OCI-LY1 (cell line): ENCODE measurements at regions not wholly inside any gene's neighbourhood (a gene's known extent, or its start where the extent isn't known, plus 50 kb on each side); places are given as distances from the start of the nearest gene placed in this dataset.

Experiments used
- H2AFZ ChIP-seq: fragments of 200-600 bp; sonication (generic), shearing (Covaris generic); 2 replicates; pipeline ENCODE4 v1.6.0; 2014; ENCODE audit warnings: antibody characterized with exemption, mild to moderate bottlenecking, low read length
- H3F3A ChIP-seq: fragments of 200-600 bp; sonication (generic), shearing (Covaris generic); 2 replicates; pipeline ENCODE4 v1.6.0; 2014; ENCODE audit warnings: mild to moderate bottlenecking, antibody characterized with exemption, low read length, moderate library complexity; ENCODE audit not compliant: insufficient read depth
- H3K27ac ChIP-seq: fragments of 200-600 bp; sonication (generic); 2 replicates; pipeline ENCODE4 v1.5.1; 2014; ENCODE audit warnings: low read length, mixed run types, mild to moderate bottlenecking, low read depth; ENCODE audit not compliant: poor library complexity, severe bottlenecking
- H3K27me3 ChIP-seq: fragments of 200-600 bp; sonication (generic); 2 replicates; pipeline ENCODE4 v1.6.0; 2014; ENCODE audit warnings: antibody characterized with exemption, mild to moderate bottlenecking, low read length, moderate library complexity; ENCODE audit not compliant: insufficient read depth
- H3K36me3 ChIP-seq: fragments of 200-600 bp; sonication (generic); 2 replicates; pipeline ENCODE4 v1.6.1; 2014; ENCODE audit warnings: mild to moderate bottlenecking, antibody characterized with exemption, low read length, moderate library complexity, mixed read lengths; ENCODE audit not compliant: insufficient read depth
- H3K4me1 ChIP-seq: fragments of 200-600 bp; sonication (generic); 2 replicates; pipeline ENCODE4 v1.5.1; 2014; ENCODE audit warnings: mild to moderate bottlenecking, low read length, moderate library complexity; ENCODE audit not compliant: insufficient read depth, severe bottlenecking
- H3K4me2 ChIP-seq: fragments of 200-600 bp; sonication (generic), shearing (Covaris generic); 2 replicates; pipeline ENCODE4 v1.6.1; 2014; ENCODE audit warnings: low read length
- H3K4me3 ChIP-seq: fragments of 200-600 bp; sonication (generic); 2 replicates; pipeline ENCODE4 v1.5.1; 2014; ENCODE audit warnings: low read length, low read depth, mild to moderate bottlenecking, mixed read lengths; ENCODE audit not compliant: poor library complexity, severe bottlenecking
- H3K79me2 ChIP-seq: fragments of 200-600 bp; shearing (Covaris generic); 2 replicates; pipeline ENCODE4 v1.6.1; 2016; ENCODE audit warnings: mixed run types, low read length, mixed read lengths; ENCODE audit not compliant: insufficient read depth
- H3K9ac ChIP-seq: fragments of 200-600 bp; sonication (generic), shearing (Covaris generic); 2 replicates; pipeline ENCODE4 v1.6.1; 2014; ENCODE audit warnings: mild to moderate bottlenecking, low read length, mixed read lengths
- H3K9me2 ChIP-seq: fragments of 200-600 bp; sonication (generic), shearing (Covaris generic); 2 replicates; pipeline ENCODE4 v1.6.1; 2014; ENCODE audit warnings: low read depth, mild to moderate bottlenecking, low read length, mixed read lengths
- H3K9me3 ChIP-seq: fragments of 200-600 bp; shearing (Covaris generic); 2 replicates; pipeline ENCODE4 v1.6.1; 2014; ENCODE audit warnings: low read length, mixed read lengths
- H4K20me1 ChIP-seq: fragments of 200-600 bp; sonication (generic), shearing (Covaris generic); 2 replicates; pipeline ENCODE4 v1.6.0; 2016; ENCODE audit warnings: mild to moderate bottlenecking, low read length; ENCODE audit not compliant: insufficient read depth
- EZH2 ChIP-seq: fragments of 200-600 bp; sonication (generic), shearing (Covaris generic); IDR thresholded peaks from 2 replicates; pipeline ENCODE4 v1.8.0; 2017; ENCODE audit warnings: borderline replicate concordance, mixed run types, mild to moderate bottlenecking, antibody characterized with exemption, low read length, moderate library complexity, mixed read lengths
- TF ChIP-seq, protein P1 (sequence below): fragments of 200-600 bp; sonication (generic), shearing (Covaris generic); IDR thresholded peaks from 2 replicates; pipeline ENCODE4 v1.5.1; 2017; ENCODE audit warnings: mild to moderate bottlenecking, antibody characterized with exemption, low read length, moderate library complexity, mixed read lengths

DNA sequence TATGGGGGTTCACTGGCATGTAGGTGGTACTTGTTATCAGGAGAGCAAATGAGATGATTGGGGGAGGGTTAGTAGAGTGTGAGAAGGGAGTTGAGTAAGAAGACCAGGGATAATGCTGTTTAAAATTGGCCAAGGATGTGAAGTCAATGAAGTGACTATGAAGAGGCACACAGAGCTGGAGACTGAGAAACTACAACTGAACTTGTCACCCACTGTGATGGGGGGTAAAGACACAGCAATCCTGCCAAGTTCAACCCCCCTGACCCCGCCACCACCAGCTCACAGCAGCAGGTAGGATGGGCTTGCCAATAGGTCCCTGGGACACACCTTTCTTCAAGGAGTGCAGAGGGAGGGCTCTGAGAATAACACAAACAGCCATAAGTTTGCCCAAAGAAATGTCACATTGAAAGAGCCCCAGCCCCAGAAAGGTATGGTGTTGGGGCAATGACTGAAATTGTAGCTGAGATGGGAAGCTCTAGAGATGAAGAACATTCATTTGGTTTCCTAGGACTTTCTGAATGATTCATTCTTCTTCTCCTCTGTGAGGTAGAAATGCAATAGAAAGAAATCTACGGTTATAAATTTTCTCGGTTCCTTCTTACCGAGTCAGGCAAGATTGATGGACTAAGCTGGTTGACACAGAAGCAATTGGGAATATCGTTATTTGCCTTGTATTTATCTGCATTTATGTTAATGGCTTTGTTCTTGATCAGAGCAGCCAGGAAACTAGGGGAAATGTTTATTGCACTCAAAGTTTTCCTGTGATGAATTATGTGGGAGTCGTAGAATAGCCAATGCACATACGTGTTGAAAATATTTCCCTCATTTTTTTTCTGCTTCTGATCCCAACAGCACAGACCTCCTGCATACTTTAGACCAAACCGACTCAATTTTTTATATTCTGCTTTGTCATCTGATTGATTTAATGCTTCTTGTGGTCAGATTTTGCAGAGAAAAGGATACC is 595.2 kb upstream of the CDH11 start:
- no peaks in the 10 kb centered on the region for H3K36me3 ChIP-seq
- H3F3A ChIP-seq = no peaks in the 10 kb centered on the region
- no peak overlapping the region for H3K9ac ChIP-seq
- H3K9me2 ChIP-seq = no peaks in the 10 kb centered on the region
- no peaks in the 10 kb centered on the region for H4K20me1 ChIP-seq
- H3K4me2 ChIP-seq = no peak overlapping the region
- no peak overlapping the region for H3K4me3 ChIP-seq
- H3K27ac ChIP-seq = no peak overlapping the region
- no peaks in the 10 kb centered on the region for H3K4me1 ChIP-seq
- TF ChIP-seq, protein P1, sequence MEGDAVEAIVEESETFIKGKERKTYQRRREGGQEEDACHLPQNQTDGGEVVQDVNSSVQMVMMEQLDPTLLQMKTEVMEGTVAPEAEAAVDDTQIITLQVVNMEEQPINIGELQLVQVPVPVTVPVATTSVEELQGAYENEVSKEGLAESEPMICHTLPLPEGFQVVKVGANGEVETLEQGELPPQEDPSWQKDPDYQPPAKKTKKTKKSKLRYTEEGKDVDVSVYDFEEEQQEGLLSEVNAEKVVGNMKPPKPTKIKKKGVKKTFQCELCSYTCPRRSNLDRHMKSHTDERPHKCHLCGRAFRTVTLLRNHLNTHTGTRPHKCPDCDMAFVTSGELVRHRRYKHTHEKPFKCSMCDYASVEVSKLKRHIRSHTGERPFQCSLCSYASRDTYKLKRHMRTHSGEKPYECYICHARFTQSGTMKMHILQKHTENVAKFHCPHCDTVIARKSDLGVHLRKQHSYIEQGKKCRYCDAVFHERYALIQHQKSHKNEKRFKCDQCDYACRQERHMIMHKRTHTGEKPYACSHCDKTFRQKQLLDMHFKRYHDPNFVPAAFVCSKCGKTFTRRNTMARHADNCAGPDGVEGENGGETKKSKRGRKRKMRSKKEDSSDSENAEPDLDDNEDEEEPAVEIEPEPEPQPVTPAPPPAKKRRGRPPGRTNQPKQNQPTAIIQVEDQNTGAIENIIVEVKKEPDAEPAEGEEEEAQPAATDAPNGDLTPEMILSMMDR = no peak
- no peak for TF ChIP-seq EZH2
- peaks cover 2% of the 10 kb centered on the region; the same call in 1 of the 2 replicates for H3K9me3 ChIP-seq
- 0 out of 2 replicates have a peak, but pooled peaks cover 4% of the 10 kb centered on the region for H3K27me3 ChIP-seq
- H2AFZ ChIP-seq = no peak overlapping the region
- H3K79me2 ChIP-seq = no peaks in the 10 kb centered on the region

DNA sequence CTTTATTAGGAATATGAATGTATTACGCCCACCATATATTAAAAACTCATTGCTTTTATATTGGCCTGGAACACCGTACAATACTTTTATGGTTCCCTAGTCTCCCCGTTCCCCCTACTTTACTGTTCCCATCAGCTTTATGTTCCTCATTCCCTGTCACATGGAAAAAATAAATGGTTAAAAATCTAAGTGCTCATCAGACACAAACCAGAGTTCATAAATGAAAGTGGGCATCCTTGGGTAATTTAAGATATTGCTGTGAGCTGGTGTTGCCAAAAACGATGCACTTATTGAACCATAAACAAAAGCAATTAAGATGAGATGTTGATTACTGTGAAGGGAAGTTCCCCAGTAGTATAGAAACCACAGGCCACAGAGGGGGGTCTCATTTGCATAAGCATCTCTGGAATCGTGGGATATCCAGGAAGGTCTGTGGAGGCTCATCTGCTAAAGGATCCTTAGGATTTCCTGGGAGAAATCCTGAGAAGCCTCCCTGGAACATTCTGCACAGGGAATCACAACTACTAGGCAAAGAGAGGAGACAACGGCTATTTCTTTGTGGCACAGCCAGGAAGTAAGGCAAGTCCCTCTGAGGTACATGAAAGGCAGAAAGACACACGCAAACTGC is 591.4 kb upstream of the CDH11 start:
- Histone ChIP-seq H3K27ac (no peak overlapping the region), H3F3A (no peaks in the 10 kb centered on the region), H3K36me3 (no peaks in the 10 kb centered on the region), H3K9ac (no peak overlapping the region), H3K9me2 (no peaks in the 10 kb centered on the region), H3K79me2 (no peaks in the 10 kb centered on the region), H3K9me3 (peaks cover 3% of the 10 kb centered on the region; the same call in 1 of the 2 replicates), H2AFZ (no peak overlapping the region), H3K4me2 (no peak overlapping the region), H3K4me1 (no peaks in the 10 kb centered on the region), H3K27me3 (no peaks in the 10 kb centered on the region), H3K4me3 (no peak overlapping the region), H4K20me1 (no peaks in the 10 kb centered on the region)
- TF ChIP-seq, protein P1 = no peak
- no peak for TF ChIP-seq EZH2

DNA sequence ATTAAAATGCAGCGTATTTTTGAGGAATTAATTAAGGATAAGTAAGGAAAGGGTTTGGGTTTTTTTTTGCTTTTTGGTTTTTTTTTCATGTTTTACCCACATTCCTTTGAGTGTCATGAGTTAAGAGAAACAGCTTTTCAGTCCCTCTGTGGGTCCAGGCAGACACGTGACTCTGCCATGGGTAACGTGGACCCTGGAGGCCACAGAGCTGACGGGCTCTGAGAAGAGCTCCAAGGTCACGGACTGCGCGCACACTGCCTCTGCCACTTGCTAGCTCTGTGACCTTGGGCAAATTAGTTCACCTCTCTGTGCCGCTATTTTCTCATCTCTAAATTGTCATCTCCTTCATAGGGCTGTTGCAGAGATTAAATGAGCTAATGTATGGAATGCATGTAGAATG is 588.2 kb upstream of the CDH11 start:
- no peaks in the 10 kb centered on the region for H4K20me1 ChIP-seq
- no peaks in the 10 kb centered on the region for H3K79me2 ChIP-seq
- TF ChIP-seq EZH2 = no peak
- TF ChIP-seq, protein P1 = no peak
- H3K4me3 ChIP-seq = no peak overlapping the region
- H3K36me3 ChIP-seq = no peaks in the 10 kb centered on the region
- H3K9me3 ChIP-seq = peaks cover 3% of the 10 kb centered on the region; the same call in 1 of the 2 replicates
- H2AFZ ChIP-seq = no peak overlapping the region
- H3K9me2 ChIP-seq = no peaks in the 10 kb centered on the region
- no peak overlapping the region for H3K9ac ChIP-seq
- no peaks in the 10 kb centered on the region for H3K27me3 ChIP-seq
- H3K4me2 ChIP-seq = no peak overlapping the region
- H3K4me1 ChIP-seq = no peaks in the 10 kb centered on the region
- H3K27ac ChIP-seq = no peak overlapping the region
- H3F3A ChIP-seq = no peaks in the 10 kb centered on the region
